ENCODE measurements at regions not wholly inside any gene's neighbourhood (a gene's known extent, or its start where the extent isn't known, plus 50 kb on each side); places are given as distances from the start of the nearest gene placed in this dataset.

DNA sequence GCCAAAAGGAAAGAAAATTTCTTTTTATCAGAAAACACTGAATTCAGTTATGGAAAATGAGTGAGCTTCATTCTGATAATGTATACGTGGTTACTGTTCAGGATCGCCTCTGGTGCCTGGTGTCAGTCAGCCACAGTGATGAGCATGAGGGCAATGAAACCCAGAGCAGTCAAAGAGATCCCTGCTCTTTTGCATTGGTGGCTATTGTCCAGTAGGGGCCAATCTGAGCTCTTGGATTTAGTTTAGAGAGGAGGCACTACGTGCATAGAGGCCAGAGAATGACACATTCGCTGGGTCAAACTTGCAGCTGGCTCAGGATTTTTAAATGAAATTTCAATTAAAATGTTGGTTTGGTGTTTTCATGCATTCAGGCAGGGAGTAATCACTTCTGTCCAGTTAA, 522.9 kb downstream of the TMEM182 start:
- DNase-seq, result no peak

DNA sequence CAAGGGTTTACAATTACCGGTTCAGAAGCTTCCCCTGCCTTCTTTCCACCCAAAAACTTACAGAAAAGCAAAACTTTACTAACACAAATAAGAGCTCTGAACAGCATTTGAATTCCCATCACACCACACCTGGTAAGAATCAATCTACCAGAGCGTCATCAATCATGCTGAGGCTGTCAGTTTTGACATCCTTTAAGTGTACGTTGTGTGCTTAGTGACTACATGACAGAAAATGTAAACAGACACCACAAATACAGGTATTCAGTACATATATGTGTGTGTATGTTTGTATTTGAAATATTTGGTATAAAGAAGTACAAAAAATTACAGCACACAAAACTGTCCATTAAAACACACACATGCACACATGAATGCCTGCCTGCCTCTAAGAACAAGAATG, 523.5 kb downstream of the TMEM182 start:
- DNase-seq, result no peak

DNA sequence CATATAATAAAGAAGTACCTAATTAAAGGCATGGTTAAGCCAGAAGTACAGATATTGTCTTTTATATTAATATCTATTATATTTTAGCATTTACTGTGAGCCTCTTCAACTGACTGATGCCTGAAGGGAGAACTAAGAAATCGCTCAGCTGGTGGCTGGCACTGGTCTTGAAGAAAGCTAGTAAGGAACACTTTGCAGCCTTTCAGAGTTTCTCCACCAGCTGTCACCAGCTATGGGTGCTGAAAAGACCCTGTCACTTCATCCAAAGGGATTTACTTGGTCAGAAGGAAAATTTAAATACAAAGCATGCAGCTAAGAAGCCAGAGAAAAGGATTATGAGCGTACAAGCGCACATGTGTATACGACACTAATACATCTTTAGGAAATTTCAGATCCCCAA, 525.9 kb downstream of the TMEM182 start:
- no peak for DNase-seq

DNA sequence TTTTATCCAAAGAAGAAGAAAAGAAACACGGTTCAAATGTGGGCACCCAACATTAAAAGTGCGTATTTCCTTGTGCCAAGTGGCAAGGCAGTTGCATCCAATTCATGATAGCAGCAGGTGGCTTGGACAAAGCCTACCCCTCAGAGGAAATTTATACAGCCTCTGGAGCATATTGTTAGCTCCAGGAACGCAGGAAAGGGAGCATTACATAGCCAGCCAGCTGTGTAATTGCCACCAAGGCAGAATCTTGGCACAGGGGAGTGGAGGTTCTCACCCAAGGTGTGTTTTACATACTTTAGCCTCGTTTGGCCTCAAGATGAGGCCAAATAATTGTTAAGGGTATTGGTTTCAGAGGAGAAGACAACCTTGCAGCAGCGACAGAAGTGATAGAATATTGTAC, 526.9 kb downstream of the TMEM182 start:
- no peak for DNase-seq

DNA sequence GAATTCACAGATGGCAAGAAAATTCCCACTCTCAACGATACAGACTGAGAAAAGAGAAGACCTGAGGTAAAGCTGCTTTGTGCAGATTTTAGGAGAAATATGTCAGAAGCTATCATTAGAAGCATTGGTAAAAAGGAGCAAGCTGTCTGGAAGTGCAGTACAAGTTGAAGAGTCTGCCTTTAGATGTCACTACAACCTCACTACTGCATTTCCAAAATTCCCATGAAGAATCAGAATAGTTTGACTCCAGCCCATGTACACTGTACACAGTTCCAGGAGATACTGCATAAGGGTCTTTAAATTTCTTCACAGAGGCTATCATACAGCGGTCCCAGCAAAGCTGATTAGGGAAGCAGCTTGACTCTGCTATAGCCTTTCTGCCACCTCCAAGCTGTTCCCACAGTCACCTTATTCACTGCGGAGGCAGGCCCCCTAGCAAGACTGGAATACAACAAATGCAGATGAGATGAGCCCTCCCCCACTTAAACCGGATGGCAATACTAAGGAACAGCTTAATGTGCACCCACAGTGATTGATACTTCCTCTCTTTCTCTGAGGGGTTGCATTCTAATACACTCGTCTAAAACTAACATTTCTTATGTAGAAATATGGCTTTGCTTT, 527.4 kb downstream of the TMEM182 start:
- DNase-seq, result no peak

DNA sequence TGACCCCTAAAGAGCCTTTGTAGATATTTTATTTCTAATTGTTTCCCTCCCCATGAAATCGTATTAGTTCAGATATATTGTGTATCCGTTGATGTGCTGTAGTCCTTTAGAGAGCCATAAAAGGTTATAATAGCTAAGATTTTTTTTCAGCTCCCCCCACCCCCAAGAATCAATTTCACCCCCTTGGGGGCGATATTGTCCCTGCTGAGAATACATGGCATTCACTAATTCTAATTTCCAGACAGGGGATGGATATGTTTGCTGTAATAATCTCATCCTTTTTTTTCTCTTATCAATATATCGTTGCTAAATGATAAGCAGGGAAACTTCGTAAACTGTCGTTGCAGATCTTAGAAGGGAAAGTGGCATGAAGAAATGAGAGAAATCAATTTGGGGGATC, 530.7 kb downstream of the TMEM182 start:
- DNase-seq, result no peak

DNA sequence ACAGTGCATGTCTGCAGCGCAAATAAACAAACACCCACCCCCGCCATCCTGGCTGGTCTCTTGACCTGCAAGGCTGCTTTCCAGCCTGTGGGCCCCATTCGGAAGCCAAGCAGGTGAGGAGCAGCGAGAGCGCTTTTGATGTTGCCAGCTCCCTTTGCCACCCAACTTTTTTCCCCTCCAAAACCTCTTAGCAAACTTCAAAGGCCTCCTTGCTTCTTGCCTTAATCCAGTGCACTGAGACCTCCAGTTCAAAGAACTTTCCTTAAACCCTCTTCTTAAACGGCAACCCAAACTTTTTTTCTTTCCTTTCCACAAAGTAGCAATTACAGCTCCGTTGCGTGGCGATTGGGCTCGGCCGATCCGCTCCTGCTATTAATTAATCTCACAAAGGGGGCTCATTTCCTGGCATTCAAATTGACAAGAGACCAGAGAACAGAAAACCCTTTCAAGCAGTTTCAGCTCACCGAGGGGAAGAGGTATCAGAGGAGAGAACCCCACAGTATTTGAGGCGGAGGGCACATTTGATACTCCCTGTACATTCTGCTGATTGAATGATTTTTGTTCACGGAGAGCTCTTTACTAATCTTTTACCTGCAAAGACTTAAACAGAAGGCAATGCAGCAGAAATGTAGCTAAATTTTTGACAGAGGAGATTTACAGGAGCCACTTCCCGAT, 531.4 kb downstream of the TMEM182 start:
- DNase-seq, result no peak

DNA sequence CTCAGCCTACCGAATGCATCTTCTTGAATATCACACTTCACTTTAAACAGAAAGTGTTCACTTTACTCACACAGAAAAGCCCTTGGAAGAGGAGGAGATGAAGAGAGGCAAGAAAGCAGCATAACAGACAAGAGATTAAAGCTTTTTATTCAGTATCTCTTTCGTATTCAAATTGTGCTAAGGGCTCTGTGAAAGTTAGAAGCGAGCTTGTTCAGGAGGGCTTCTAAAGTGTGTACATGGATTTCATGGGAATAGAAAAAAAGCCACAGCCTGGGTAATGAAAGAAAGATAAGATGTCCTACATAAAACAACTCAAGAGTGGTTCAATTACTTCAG, 531.9 kb downstream of the TMEM182 start:
- no peak for DNase-seq

DNA sequence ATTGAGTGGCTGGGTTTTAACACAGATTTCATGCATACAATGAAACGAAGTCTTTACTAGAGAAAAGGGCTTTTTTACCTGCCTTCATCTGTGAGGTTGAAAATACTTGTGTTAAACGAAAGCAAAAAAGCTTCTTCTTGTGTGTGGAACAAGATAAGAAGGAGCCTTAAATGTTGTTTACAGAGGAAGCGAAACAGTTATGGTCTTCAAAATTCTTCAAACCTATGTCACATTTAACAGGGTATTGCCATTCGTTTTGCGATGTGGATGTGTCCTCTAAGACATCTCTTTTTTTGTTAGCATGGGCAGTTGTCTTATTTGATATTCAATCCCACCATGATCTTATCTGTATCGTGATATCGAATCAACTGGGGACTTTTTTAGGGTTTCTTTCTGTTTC, 532.6 kb downstream of the TMEM182 start:
- DNase-seq, result no peak

DNA sequence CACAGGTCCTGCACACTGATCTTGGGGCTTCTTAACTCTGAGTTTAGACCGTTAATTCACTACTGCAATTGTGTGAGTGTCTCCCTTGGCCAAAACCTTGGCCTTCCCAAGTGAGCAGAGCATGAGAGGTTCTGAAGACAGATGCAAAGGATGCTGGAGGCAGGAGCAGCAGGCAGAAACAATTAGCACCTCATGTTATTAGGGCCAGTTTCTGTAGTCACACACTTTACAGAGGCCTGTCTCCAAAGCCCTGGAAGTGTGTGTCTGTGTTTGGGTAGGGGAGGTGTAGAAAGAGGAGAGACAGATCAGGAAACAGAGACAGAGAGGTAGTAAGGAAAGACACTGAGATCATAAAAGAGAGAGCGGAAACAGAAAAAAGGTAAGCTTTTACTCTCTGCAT, 533.8 kb downstream of the TMEM182 start:
- no peak for DNase-seq

DNA sequence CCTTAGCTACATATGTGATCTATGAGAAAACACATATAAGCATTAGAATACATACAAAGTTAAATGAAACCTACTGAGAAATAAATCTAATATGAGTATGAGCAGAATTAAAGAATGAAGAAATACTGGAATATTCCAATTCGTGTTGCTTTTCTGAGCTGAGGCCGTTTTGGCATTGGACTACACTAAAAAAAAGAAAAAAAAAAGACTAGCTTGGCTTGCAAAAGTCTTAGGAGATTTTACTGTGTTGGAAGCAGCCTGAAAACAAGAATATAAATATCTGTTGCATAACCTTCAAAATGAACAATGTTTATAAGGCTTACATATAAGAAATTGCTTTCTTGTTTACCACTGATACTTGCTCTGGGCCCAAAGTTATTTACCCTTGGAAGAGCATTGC, 562.8 kb downstream of the TMEM182 start:
- DNase-seq, result no peak

DNA sequence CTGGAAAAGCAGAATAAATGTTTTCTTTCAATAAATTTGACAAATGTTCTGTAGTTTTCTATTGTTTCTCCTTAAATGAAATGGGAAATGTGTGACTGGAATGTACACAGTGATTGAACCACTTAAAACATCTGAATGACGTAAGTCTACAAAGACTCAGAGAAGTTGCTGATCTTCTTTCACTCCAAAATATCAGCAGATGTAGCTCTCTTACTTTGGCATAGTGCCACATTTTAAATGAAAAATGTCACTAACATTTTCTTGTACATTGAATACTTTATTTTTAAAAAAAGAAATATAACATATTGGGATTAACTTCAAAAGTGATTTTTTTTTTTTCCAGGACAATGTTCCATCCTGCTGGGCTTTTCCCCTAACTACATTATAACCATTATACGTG, 565.6 kb downstream of the TMEM182 start:
- no peak for DNase-seq

DNA sequence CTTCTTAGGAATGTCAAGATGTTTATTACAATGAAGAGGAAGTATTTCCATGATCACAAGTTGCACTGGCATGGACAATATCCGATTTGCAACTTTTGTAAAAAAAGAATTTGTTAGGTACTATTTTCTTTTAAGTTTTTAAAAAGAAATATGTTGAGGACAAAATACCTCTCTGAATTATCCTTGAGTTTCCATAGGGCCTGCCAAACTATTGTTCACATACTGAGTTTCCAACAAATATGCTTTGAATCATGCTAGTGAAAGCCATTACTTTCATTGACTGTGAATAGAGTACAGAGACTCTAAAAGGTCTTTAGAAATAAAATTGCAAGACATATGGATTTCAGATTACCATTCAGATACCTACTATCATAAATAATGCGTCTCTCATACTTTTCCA, 566.1 kb downstream of the TMEM182 start:
- no peak for DNase-seq

DNA sequence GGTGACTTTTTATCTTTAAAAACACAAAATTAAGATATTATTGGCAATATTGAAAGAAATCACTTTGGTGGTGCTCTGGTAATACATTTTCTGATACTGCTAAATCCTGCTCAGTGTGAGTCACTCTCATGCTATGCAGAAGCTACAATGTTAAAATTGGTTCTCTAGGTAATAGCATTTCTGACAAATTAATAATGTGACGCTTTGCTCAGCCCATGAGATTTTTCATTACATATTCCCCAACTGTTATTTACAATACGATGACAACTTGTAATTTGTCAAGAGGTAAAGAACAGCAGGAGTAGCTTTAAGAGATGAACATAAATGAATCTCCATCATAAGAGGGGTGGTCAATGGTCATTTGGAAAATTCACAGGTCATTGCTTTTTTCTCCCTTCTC, 573.6 kb downstream of the TMEM182 start:
- no peak for DNase-seq

DNA sequence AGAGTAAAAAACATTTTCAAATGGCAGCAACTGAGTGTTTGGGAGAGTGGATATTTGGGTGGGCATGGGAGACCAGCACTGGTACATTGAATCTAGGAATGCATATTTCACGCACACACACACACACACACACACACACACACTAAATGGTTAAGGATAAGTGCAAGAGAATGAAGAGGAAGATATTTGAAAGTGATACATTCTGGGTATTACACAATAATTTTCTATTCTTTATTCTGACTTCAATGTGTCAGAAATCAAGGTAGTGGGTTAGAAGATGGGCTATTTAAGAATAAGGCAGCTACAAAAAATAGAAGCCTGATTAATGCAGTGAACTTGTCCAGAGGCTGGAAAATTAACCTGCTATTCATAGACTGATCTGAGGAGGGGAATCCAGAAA, 577.0 kb downstream of the TMEM182 start:
- no peak for DNase-seq

DNA sequence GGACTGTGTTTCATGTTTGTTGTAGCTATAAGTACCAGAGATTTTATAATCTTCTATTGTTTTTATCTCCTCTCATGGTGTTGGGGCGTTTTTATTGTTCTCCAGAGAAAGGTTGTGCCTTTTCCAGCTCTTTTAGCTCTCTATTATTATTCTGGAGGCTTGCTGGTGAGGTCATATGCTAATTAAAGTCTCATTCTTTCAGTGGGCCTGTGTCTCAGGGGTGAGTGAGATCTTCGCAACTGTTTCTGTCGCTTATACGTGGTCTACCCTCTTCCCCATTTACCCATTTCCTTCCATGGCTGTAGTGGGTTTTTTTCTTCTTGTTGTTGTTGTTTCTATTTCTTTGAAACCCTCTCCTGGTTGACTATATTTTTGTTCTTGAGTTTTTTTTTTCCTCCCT, 584.9 kb downstream of the TMEM182 start:
- DNase-seq, result no peak

DNA sequence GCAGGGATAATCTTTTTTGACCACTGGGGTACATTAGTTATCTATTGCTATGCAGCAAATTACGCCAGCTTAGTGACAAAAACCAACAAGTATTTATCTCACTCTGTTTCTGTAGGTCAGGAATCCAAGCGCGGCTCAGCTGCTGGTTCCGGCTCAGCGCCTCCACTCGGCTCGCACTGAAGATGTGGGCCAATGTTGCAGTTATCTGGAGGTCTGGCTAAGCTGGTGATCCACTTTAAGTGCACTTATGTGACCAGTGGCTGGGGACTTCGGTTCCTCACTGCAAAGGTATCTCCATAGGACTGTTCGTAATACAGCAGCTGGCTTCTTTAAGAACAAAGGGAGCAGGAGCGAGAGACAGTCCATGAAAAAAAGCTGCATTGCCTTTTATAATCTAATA, 591.9 kb downstream of the TMEM182 start:
- no peak for DNase-seq

DNA sequence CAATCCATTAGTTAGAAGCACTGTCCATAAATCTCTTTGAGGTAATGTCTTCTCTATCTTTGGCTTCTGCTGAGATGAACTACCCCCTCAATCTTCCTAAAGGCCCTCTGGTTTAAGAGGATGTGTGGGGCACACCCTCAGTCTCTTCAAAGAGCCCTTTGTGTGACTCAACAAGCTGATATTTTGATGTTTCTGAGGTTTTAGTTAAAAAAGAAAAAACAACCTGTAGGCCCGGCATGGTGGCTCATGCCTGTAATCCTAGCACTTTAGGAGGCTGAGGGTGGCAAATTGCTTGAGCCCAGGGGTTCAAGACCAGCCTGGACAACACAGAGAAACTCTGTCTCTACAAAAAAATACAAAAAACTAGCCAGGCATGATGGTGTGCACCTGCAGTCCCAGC, 593.5 kb downstream of the TMEM182 start:
- DNase-seq, result no peak

DNA sequence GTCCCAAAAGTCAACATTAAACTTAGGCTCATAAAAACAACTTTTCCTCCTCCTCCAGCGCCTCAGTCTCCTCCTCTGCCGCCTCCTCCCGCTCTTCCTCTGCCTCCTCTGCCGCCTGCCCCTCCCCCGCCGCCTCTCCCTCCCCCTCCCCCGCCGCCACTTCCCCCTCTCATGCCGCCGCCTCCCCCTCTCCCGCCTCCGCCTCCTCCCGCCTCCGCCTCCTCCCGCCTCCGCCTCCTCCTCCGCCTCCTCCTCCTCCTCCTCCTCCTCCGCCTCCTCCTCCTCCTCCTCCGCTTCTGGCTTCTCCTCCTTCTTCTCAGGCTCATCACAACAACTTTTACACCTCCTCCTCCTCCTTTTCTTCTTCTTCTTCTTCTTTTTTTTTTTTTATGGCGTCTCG, 599.9 kb downstream of the TMEM182 start:
- no peak for DNase-seq

DNA sequence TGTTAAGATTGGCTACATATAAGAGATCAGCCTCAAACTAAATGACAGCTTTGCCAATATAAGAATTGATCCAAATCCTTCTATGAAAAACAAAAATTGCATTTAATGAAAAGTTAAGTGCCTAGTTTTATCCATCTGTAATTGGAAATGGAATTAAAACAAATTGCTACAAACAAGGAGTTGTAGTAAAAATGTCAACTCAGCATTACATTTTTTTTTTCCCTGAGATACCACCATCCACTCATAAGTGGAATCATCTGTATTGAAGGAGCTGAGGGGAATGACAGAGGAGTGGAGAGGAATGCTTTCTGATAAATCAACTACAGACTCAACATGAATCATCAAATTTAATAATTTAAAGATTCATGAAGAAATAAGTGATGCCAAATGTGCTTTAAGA, 601.8 kb downstream of the TMEM182 start:
- DNase-seq, result no peak

DNA sequence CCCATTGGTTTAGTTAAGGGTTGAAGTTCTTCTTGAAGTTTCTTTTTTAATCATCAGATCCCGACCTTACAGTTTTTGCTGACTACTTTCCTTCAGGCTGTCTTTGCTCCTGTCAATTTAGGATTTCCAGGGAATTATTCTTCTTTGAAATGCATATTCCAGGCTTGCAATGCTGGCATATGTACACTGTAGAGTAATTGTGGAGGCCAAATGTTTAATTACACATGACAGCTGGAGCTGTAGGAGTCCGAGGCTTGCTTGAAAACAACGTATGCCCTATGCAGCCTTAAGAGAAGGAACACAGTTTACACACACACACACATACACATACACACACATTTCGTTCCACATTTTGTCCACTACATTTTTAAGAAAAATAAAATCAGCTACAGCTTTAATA, 602.3 kb downstream of the TMEM182 start:
- DNase-seq, result no peak

DNA sequence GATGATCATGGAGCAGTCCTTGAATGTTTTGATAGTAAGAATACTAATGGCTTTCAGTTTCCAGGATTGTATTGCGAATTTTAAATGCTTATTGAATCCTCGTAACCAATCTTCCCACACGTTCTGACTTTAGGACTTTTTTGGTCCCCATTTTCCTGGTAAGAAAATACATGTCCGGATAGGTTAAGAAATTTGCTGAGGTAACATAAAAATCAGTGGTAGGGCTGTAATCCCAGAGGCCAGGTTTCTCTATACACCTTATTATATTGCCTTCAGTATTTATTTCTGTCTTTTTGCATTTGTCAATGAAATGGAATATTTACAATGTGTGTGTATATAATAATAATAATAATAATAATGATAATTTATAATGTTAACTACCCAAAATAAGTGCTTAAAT, 603.2 kb downstream of the TMEM182 start:
- DNase-seq, result no peak

DNA sequence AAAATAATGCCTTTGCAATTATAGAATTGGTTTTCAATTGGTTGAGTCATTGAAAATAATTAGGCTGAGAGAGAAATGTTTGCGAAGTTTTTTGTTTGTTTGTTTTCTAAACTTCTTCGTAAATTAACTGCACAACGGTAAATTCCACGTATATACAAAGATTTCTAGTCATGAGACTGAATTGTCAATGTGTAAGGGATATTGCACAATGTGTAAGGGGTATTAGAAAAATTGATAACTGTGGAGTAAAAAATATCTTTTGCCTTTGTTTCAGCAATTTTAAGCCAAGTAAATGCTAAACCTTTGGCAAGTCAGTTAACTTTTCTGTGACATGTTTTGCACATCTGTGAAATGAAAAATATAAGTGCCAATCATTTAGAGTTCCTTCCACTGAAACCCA, 606.0 kb downstream of the TMEM182 start:
- DNase-seq, result no peak

DNA sequence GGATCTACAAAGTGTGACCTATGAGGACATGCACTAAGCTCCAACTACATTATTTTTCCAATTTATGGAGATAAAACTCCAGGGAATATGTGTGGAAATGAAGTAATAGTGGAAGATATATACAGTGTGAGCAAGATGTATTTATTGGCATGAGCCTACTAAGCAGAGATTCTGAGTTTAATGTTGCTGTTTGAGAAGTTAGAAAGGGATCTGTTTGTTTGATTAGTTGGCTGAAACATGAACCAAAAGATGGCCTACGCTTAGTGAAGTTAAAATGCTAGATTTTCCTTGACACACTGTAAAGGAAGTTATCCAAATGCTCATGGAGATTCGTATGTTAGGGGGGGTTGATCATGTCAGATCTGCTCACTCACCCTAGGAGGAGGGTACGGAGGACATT, 621.7 kb downstream of the TMEM182 start:
- no peak for DNase-seq

DNA sequence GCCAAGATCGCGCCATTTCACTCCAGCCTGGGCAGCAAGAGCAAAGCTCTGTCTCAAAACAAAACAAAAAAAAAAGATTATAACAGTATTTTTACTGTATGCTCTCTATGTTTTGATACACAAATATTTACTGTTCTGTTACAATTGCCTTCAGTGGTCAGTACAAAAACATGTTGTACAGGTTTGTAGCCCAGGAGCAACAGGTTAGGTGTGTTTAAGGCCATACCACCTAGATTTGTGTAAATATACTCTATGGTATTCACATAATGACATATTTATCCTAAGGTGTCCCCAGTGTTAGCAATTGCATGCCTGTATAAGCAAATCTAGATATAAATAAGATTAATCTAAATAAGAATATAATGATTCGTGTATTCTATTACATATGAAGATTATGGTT, 625.0 kb downstream of the TMEM182 start:
- no peak for DNase-seq

DNA sequence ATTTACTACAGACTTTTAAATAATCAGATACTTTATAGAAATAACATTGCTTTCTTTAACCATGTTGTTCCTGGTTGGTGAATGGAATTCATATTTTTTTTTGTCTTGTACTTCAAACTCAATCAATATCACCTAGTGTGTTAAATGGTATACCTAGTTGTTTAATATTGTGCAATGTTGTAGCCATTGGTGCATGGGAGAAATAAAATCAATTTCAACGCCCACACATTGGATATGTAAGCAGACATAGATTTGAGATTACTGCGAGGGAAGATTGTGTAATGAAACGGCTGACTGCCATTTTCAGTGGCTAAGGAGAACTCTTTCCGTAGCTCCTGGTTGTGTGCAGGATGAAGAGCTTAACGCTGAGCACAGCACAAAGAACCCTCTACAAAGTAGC, 626.1 kb downstream of the TMEM182 start:
- DNase-seq, result no peak

Measured in kidney glomerular epithelial cell (primary cell).